Fibroblast of skin of left biceps (primary cell): ENCODE measurements at regions not wholly inside any gene's neighbourhood (a gene's known extent, or its start where the extent isn't known, plus 50 kb on each side); places are given as distances from the start of the nearest gene placed in this dataset.
"Not testable (repeated sequence)": the region's sequence is repeated elsewhere in the genome, so short reads cannot be mapped to it uniquely, and the experiment has no call there.

Source experiments
- DNase-seq, 2 experiments: peaks; one replicate each; pipeline ENCODE4 v3.0.0-alpha.2; 2013; ENCODE audit warnings: low read depth in 2 of 2

GRCh38 chr6:82795940-82796339 lies 269.7 kb downstream of the UBE3D start:
- no peak for DNase-seq

DNA sequence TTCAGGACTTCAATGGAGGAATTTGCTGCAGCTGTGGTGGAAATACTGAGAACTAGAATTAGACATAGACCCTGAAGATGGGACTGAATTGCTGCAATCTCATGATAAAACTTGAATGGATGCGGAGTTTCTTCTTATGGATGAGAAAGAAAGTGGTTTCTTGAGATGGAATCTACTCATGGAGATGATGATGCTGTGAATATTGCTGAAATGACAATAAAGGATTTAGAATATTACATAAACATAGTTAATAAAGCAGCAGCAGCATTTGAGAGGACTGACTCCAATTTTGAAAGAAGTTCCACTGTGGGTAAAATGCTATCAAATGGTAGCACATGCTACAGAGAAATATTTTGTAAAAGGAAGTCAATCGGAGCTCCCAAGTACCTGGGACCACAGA lies 264.6 kb downstream of the UBE3D start:
- DNase-seq: no peak

- not testable (repeated sequence) for DNase-seq
Measured at GRCh38 chr6:82816243-82816642, 249.4 kb downstream of the UBE3D start.

- peak in 1 of 2 experiments; percentile 10 for DNase-seq
Measured at GRCh38 chr6:82818727-82819126, 246.9 kb downstream of the UBE3D start.

DNA sequence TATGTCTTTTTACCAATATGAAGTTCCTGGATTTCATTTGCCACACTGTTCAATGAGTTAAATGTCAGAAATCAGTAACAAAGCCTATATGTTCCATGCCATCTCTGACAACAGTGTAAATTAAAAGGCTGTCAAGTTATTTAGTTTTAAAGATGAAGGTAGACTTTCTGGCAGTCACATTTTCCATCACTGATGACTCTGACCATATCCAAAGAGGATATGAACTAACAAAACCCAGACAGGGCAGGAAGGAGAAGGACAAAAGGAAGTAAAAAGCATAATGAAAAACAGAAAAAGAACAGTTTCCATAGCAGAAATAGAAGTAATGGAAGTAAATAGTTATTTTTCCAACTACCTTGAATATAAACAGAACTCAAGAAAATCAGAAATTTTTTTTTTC lies 242.3 kb downstream of the UBE3D start:
- no peak for DNase-seq

- no peak for DNase-seq
Measured at GRCh38 chr6:82832811-82833210, 232.8 kb downstream of the UBE3D start.

- DNase-seq: no peak
Measured at GRCh38 chr6:82833481-82833880, 232.2 kb downstream of the UBE3D start.

DNA sequence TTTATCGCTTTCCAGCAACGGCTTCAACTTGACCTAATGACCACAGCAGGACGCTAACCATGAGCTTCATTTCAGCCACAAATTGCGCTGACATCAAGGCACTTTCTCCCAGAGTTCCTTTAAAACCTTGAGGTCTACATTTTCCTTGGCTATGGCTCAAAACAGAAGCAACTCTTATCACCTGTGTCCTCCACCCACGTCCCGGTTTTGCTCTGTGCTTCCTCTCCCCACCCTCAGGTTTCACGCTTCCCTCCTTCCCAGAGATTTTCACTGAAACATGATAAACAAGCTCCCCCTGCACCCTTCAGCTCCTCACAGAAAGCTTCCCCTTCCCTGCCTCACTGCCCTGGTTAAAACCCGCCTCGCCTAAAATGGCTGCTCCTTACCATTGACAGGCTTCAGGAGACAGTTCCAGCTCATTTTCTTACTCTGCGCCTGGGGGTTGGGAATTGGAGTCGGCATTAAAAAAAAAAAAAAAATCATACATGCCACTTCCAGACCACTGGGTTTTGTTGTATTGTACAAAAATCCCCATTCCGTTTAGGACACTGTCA lies 229.5 kb downstream of the UBE3D start:
- DNase-seq: no peak

- no peak for DNase-seq
Measured at GRCh38 chr6:82840571-82840970, 225.1 kb downstream of the UBE3D start.

DNA sequence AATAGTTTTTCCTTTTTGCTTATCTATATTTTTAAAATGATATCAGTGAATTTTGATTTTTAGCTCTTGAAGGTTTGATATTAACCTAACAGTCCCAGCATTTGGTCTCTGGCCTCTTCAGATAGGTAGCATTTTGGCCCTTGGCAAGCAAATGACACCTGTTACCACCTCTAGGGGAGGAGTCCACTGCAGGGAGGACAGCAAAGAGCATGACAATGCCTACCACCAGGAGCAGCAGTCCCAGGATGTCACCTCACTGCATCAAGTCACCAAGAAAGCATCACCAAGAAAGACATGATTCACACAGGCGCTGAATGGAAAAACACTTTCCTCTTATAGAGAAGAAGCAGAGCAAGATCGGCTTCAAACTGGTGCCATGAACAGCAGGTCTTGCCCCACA lies 224.3 kb downstream of the UBE3D start:
- no peak for DNase-seq
